HEK293 (cell line): ENCODE measurements at regions not wholly inside any gene's neighbourhood (a gene's known extent, or its start where the extent isn't known, plus 50 kb on each side); places are given as distances from the start of the nearest gene placed in this dataset.

Experiments
- KLF9 ChIP-seq: fragments of 450-650 bp; formaldehyde crosslinking; IDR thresholded peaks from 2 replicates; pipeline ENCODE4 v1.5.1; 2016; ENCODE audit warnings: missing biosample characterization, missing genetic modification characterization, low read depth
- REPIN1 ChIP-seq: fragments of 450-650 bp; formaldehyde crosslinking; IDR thresholded peaks from 2 replicates; pipeline ENCODE4 v1.5.1; 2017; ENCODE audit warnings: missing biosample characterization, missing genetic modification characterization, low read depth
- TCF7L2 ChIP-seq: IDR thresholded peaks from 2 replicates; pipeline ENCODE4 v1.6.1; 2011; ENCODE audit warnings: low read depth, mild to moderate bottlenecking, inconsistent platforms, low read length, moderate library complexity, borderline replicate concordance
- YY1 ChIP-seq: fragments of 450-650 bp; formaldehyde crosslinking; IDR thresholded peaks from 2 replicates; pipeline ENCODE4 v1.5.1; 2018; ENCODE audit warnings: missing biosample characterization, missing genetic modification characterization
- ZNF585B ChIP-seq: fragments of 450-650 bp; formaldehyde crosslinking; IDR thresholded peaks from 2 replicates; pipeline ENCODE4 v1.5.1; 2016; ENCODE audit warnings: missing biosample characterization, missing genetic modification characterization
- ZNF768 ChIP-seq: fragments of 450-650 bp; formaldehyde crosslinking; IDR thresholded peaks from 2 replicates; pipeline ENCODE4 v1.5.1; 2018; ENCODE audit warnings: missing biosample characterization, mild to moderate bottlenecking, missing genetic modification characterization
- TF ChIP-seq, protein P1 (sequence below): fragments of 450-650 bp; formaldehyde crosslinking; IDR thresholded peaks from 2 replicates; pipeline ENCODE4 v1.5.1; 2016; ENCODE audit warnings: missing biosample characterization, missing genetic modification characterization
- TF ChIP-seq, protein P2 (sequence below): fragments of 450-650 bp; formaldehyde crosslinking; IDR thresholded peaks from 2 replicates; pipeline ENCODE4 v1.5.1; 2016; ENCODE audit warnings: missing biosample characterization, missing genetic modification characterization
- TF ChIP-seq, protein P3 (sequence below): fragments of 450-650 bp; formaldehyde crosslinking; IDR thresholded peaks from 2 replicates; pipeline ENCODE4 v1.5.1; 2016; ENCODE audit warnings: missing biosample characterization, missing genetic modification characterization

DNA sequence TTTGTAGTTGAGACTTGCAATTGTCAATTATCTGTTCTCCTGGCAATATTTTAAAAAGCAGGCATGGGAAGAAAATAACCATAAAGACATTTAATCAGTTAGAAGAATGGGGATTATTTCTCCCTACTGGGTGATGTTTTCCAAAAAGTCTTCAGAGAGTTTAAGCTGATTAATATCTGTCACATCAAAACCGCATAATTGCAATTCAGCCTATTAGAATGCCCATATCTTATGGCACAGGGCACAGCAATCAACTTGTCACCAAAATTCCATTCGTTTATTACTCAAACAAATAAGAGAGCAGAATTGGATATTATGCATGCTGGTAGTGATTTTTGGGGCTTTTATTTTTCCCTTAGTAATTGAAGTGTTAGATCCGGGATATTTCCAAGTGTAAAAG lies 218.7 kb downstream of the RNF144B start:
- TF ChIP-seq TCF7L2 = no peak
- TF ChIP-seq KLF9 = no peak
- no peak for TF ChIP-seq REPIN1 (tag by site-specific recombination)
- TF ChIP-seq, protein P1, sequence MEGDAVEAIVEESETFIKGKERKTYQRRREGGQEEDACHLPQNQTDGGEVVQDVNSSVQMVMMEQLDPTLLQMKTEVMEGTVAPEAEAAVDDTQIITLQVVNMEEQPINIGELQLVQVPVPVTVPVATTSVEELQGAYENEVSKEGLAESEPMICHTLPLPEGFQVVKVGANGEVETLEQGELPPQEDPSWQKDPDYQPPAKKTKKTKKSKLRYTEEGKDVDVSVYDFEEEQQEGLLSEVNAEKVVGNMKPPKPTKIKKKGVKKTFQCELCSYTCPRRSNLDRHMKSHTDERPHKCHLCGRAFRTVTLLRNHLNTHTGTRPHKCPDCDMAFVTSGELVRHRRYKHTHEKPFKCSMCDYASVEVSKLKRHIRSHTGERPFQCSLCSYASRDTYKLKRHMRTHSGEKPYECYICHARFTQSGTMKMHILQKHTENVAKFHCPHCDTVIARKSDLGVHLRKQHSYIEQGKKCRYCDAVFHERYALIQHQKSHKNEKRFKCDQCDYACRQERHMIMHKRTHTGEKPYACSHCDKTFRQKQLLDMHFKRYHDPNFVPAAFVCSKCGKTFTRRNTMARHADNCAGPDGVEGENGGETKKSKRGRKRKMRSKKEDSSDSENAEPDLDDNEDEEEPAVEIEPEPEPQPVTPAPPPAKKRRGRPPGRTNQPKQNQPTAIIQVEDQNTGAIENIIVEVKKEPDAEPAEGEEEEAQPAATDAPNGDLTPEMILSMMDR (tag by site-specific recombination) = no peak
- TF ChIP-seq, protein P2, sequence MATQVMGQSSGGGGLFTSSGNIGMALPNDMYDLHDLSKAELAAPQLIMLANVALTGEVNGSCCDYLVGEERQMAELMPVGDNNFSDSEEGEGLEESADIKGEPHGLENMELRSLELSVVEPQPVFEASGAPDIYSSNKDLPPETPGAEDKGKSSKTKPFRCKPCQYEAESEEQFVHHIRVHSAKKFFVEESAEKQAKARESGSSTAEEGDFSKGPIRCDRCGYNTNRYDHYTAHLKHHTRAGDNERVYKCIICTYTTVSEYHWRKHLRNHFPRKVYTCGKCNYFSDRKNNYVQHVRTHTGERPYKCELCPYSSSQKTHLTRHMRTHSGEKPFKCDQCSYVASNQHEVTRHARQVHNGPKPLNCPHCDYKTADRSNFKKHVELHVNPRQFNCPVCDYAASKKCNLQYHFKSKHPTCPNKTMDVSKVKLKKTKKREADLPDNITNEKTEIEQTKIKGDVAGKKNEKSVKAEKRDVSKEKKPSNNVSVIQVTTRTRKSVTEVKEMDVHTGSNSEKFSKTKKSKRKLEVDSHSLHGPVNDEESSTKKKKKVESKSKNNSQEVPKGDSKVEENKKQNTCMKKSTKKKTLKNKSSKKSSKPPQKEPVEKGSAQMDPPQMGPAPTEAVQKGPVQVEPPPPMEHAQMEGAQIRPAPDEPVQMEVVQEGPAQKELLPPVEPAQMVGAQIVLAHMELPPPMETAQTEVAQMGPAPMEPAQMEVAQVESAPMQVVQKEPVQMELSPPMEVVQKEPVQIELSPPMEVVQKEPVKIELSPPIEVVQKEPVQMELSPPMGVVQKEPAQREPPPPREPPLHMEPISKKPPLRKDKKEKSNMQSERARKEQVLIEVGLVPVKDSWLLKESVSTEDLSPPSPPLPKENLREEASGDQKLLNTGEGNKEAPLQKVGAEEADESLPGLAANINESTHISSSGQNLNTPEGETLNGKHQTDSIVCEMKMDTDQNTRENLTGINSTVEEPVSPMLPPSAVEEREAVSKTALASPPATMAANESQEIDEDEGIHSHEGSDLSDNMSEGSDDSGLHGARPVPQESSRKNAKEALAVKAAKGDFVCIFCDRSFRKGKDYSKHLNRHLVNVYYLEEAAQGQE = no peak
- TF ChIP-seq, protein P3, sequence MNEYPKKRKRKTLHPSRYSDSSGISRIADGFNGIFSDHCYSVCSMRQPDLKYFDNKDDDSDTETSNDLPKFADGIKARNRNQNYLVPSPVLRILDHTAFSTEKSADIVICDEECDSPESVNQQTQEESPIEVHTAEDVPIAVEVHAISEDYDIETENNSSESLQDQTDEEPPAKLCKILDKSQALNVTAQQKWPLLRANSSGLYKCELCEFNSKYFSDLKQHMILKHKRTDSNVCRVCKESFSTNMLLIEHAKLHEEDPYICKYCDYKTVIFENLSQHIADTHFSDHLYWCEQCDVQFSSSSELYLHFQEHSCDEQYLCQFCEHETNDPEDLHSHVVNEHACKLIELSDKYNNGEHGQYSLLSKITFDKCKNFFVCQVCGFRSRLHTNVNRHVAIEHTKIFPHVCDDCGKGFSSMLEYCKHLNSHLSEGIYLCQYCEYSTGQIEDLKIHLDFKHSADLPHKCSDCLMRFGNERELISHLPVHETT (tag by site-specific recombination) = no peak
- TF ChIP-seq ZNF585B (tag by site-specific recombination) = no peak
- no peak for TF ChIP-seq YY1 (tag by site-specific recombination)
- TF ChIP-seq ZNF768 = no peak
